Endothelial cell of umbilical vein (primary cell): ENCODE measurements at regions not wholly inside any gene's neighbourhood (a gene's known extent, or its start where the extent isn't known, plus 50 kb on each side); places are given as distances from the start of the nearest gene placed in this dataset.

Source experiments
- BruUV-seq: library from RNA; stranded (reverse); fragments of 400-500 nt; replicated peaks from 2 replicates; lab custom pipeline; 2021; lab: Mats Ljungman, UMichigan
- CTCF ChIA-PET: fragments of 300-600, 350-600 bp; sonication (Branson Sonifier 250); formaldehyde crosslinking; loops from one replicate; lab custom pipeline; 2021; ENCODE audit warnings: antibody characterized with exemption, inconsistent platforms; lab: Charles Lee
- POLR2A ChIA-PET: fragments of 300-600, 350-600 bp; sonication (Branson Sonifier 250); formaldehyde crosslinking; loops from one replicate; lab custom pipeline; 2021; ENCODE audit warnings: antibody characterized with exemption, inconsistent platforms; lab: Charles Lee
- DNase-seq: peaks from one replicate; pipeline ENCODE4 v3.0.0-alpha.2; 2011; ENCODE audit warnings: low read depth, low spot score
- FAIRE-seq: peaks from 2 replicates; lab custom pipeline; 2011; peaks lifted over from hg19 to GRCh38; lab: Jason Lieb, UNC
- H2AFZ ChIP-seq: 2 replicates; pipeline ENCODE4 v1.6.0; 2012; ENCODE audit warnings: low read depth, low read length, control low read depth, inconsistent platforms
- H3K27ac ChIP-seq: 2 replicates; pipeline ENCODE4 v1.5.1; 2011; ENCODE audit warnings: low read depth, mild to moderate bottlenecking, control low read depth, low read length, moderate library complexity; ENCODE audit not compliant: insufficient read depth
- H3K27me3 ChIP-seq, 2 experiments: 2 replicates each; pipeline versions ENCODE4 v1.6.0 to v1.6.1; 2011; ENCODE audit warnings: low read length in 2 of 2, mixed read lengths in 1 of 2; ENCODE audit not compliant: control insufficient read depth in 2 of 2, insufficient read depth in 2 of 2
- H3K36me3 ChIP-seq, 2 experiments: 2 replicates in 1 of 2; 3 replicates in 1 of 2; pipeline ENCODE4 v1.5.1; 2011; ENCODE audit warnings: low read length in 2 of 2, mild to moderate bottlenecking in 1 of 2, moderate library complexity in 1 of 2; ENCODE audit not compliant: control insufficient read depth in 2 of 2, insufficient read depth in 2 of 2; ENCODE audit errors: extremely low read depth in 1 of 2
- H3K4me1 ChIP-seq: 3 replicates; pipeline ENCODE4 v1.5.1; 2011; ENCODE audit warnings: mild to moderate bottlenecking, low read length; ENCODE audit not compliant: control insufficient read depth, insufficient read depth; ENCODE audit errors: extremely low read depth
- H3K4me2 ChIP-seq: 2 replicates; pipeline ENCODE4 v1.6.1; 2011; ENCODE audit warnings: low read length, control low read depth, mixed read lengths; ENCODE audit not compliant: insufficient read depth
- H3K4me3 ChIP-seq, 3 experiments: fragments of 200-600 bp in 1 of 3; sonication (generic), shearing (Covaris generic) in 1 of 3; replicated peaks in 1 of 3; 2 replicates each; pipeline ENCODE4 v1.5.1; 2011 to 2016; ENCODE audit warnings: control low read depth in 3 of 3, low read length in 3 of 3, mild to moderate bottlenecking in 2 of 3, inconsistent platforms in 1 of 3, low read depth in 1 of 3, moderate library complexity in 1 of 3; ENCODE audit not compliant: insufficient read depth in 1 of 3
- H3K79me2 ChIP-seq: 2 replicates; pipeline ENCODE4 v1.6.0; 2012; ENCODE audit warnings: low read length, inconsistent platforms; ENCODE audit not compliant: control insufficient read depth, insufficient read depth
- H3K9ac ChIP-seq: replicated peaks from 2 replicates; pipeline ENCODE3; 2011; ENCODE audit warnings: low read length, control low read depth; ENCODE audit not compliant: insufficient read depth; ENCODE audit errors: extremely low read depth
- H3K9me1 ChIP-seq: replicated peaks from 3 replicates; pipeline ENCODE4 v1.6.0; 2011; ENCODE audit warnings: mild to moderate bottlenecking, low read length; ENCODE audit not compliant: control insufficient read depth, insufficient read depth; ENCODE audit errors: extremely low read depth
- H3K9me3 ChIP-seq: replicated peaks from 2 replicates; pipeline ENCODE4 v1.5.1; 2012; ENCODE audit warnings: low read length, inconsistent platforms; ENCODE audit not compliant: control insufficient read depth, insufficient read depth
- H4K20me1 ChIP-seq: replicated peaks from 2 replicates; pipeline ENCODE3; 2011; ENCODE audit warnings: mild to moderate bottlenecking, low read length; ENCODE audit not compliant: control insufficient read depth, insufficient read depth; ENCODE audit errors: extremely low read depth
- CTCF ChIP-seq, 2 donors: IDR thresholded peaks; 1 replicate in 1 of 2; 2 replicates in 1 of 2; pipeline ENCODE4 v1.5.1; 2011; ENCODE audit warnings: low read length in 2 of 2, mild to moderate bottlenecking in 2 of 2, moderate library complexity in 2 of 2, control low read depth in 1 of 2, inconsistent platforms in 1 of 2, low read depth in 1 of 2; ENCODE audit not compliant: insufficient read depth in 1 of 2; ENCODE audit errors: extremely low read depth in 1 of 2
- EZH2 ChIP-seq: IDR thresholded peaks from 2 replicates; pipeline ENCODE4 v1.6.1; 2012; ENCODE audit warnings: borderline replicate concordance, low read depth, mild to moderate bottlenecking, moderate library complexity, low read length, inconsistent platforms; ENCODE audit not compliant: severe bottlenecking
- FOS ChIP-seq: IDR thresholded peaks from 2 replicates; pipeline ENCODE4 v1.6.1; 2011; ENCODE audit warnings: mild to moderate bottlenecking, low read length, moderate library complexity, borderline replicate concordance; ENCODE audit not compliant: insufficient read depth
- JUN ChIP-seq: IDR thresholded peaks from 2 replicates; pipeline ENCODE4 v1.6.1; 2011; ENCODE audit warnings: borderline replicate concordance, low read depth; ENCODE audit not compliant: insufficient read length, insufficient read depth
- MYC ChIP-seq: IDR thresholded peaks from one replicate; pipeline ENCODE4 v1.6.1; 2011; ENCODE audit warnings: mild to moderate bottlenecking, low read depth, low read length
- POLR2A ChIP-seq: IDR thresholded peaks from 2 replicates; pipeline ENCODE4 v1.6.1; 2012; ENCODE audit warnings: low read depth, mild to moderate bottlenecking, control low read depth, low read length
- POLR2AphosphoS5 ChIP-seq: IDR thresholded peaks from 2 replicates; pipeline ENCODE4 v1.6.1; 2012; ENCODE audit warnings: low read depth, mild to moderate bottlenecking, control low read depth, low read length, moderate library complexity; ENCODE audit not compliant: insufficient read depth
- dilution Hi-C: fragments of 300-500 bp; cut with MboI; formaldehyde crosslinking; loops from one replicate; pipeline ENCODE4 v1.15.0; 2019; ENCODE audit warnings: low sequenced_read_pairs; ENCODE audit not compliant: extremely low pct_ligation_motif_present
- intact Hi-C: fragments of 100-400 bp; cut with micrococcal nuclease; formaldehyde crosslinking; loops from one replicate; pipeline ENCODE4 v1.10.0; 2022

- Histone ChIP-seq H3K9me1 (no peaks in the 10 kb centered on the region), H3K4me1 (no peaks in the 10 kb centered on the region), H3K4me2 (no peak overlapping the region), H3K27me3 (no peaks in the 10 kb centered on the region), H3K79me2 (no peaks in the 10 kb centered on the region), H3K4me3 (no peak overlapping the region), H4K20me1 (no peaks in the 10 kb centered on the region), H3K9ac (no peak overlapping the region), H3K36me3 (no peaks in the 10 kb centered on the region), H2AFZ (no peak overlapping the region), H3K27ac (no peak overlapping the region), H3K9me3 (no peaks in the 10 kb centered on the region)
- intact Hi-C loops (no loop called here), dilution Hi-C loops (no loop called here)
- DNase-seq (peak; percentile 28), FAIRE-seq (no peak)
- BruUV-seq: no TSS peak
- POLR2A ChIA-PET: no interaction called here
- TF ChIP-seq EZH2 (no peak), MYC (no peak), POLR2A (no peak), POLR2AphosphoS5 (no peak), JUN (no peak), FOS (no peak), CTCF (IDR thresholded peaks at IDR 0.05; ENCODE audit: extremely low read depth in 1 of 2, insufficient read depth in 1 of 2, low read depth in 1 of 2, low read length in 2 of 2) (no peak)
- CTCF ChIA-PET: no interaction called here
These were observed 254.9 kb upstream of the ZEB2 start for GRCh38 chr2:144774809-144775208.
